VCaP (cell line): ENCODE measurements at regions not wholly inside any gene's neighbourhood (a gene's known extent, or its start where the extent isn't known, plus 50 kb on each side); places are given as distances from the start of the nearest gene placed in this dataset.

ENCODE experiments used
- H3K27ac ChIP-seq: fragments of 450-650 bp; 2 replicates; pipeline ENCODE4 v1.5.1; 2017
- CTCF ChIP-seq: fragments of 450-650 bp; conservative IDR thresholded peaks from 2 replicates; pipeline ENCODE4 v1.5.1; 2017; ENCODE audit warnings: mild to moderate bottlenecking, moderate library complexity

GRCh38 chr10:33618196-33618595, 283.7 kb upstream of the NRP1 start:
- no peak for TF ChIP-seq CTCF
- H3K27ac ChIP-seq: no peak overlapping the region

GRCh38 chr10:33617381-33618080, 283.1 kb upstream of the NRP1 start:
- TF ChIP-seq CTCF: no peak
- no peak overlapping the region for H3K27ac ChIP-seq

- TF ChIP-seq CTCF: no peak
- no peak overlapping the region for H3K27ac ChIP-seq
Observed at GRCh38 chr10:33616956-33617355, 282.5 kb upstream of the NRP1 start.

GRCh38 chr10:33612551-33612950, 278.1 kb upstream of the NRP1 start:
- H3K27ac ChIP-seq: no peak overlapping the region
- no peak for TF ChIP-seq CTCF

- H3K27ac ChIP-seq: no peak overlapping the region
- TF ChIP-seq CTCF: no peak
Observed at GRCh38 chr10:33612116-33612515, 277.6 kb upstream of the NRP1 start.

- H3K27ac ChIP-seq: no peak overlapping the region
- no peak for TF ChIP-seq CTCF
Observed at GRCh38 chr10:33611423-33611822, 277.0 kb upstream of the NRP1 start.

GRCh38 chr10:33609546-33609945, 275.1 kb upstream of the NRP1 start:
- TF ChIP-seq CTCF: no peak
- H3K27ac ChIP-seq: no peak overlapping the region
